Activated CD4-positive, alpha-beta T cell treated with anti-CD3 and anti-CD28 coated beads, Interleukin-2, amount 10 ng/mL, durations not matched to agents 7 days and 5 days (primary cell): ENCODE measurements at regions not wholly inside any gene's neighbourhood (a gene's known extent, or its start where the extent isn't known, plus 50 kb on each side); places are given as distances from the start of the nearest gene placed in this dataset.

Experiments used
- CTCF ChIA-PET: fragments of 350-600 bp; sonication (Branson Sonifier 250); formaldehyde crosslinking; loops from one replicate; lab custom pipeline; 2021; ENCODE audit warnings: antibody characterized with exemption; lab: Charles Lee
- POLR2A ChIA-PET: fragments of 350-600 bp; sonication (Branson Sonifier 250); formaldehyde crosslinking; loops from one replicate; lab custom pipeline; 2021; ENCODE audit warnings: antibody characterized with exemption; lab: Charles Lee
- DNase-seq: peaks from one replicate; pipeline ENCODE4 v3.0.0-alpha.2; 2020
- H3K27ac Mint-ChIP-seq: one replicate; pipeline ENCODE4 v1.8.0; 2021; ENCODE audit warnings: mild to moderate bottlenecking, moderate library complexity, mixed read lengths
- H3K27me3 Mint-ChIP-seq: one replicate; pipeline ENCODE4 v1.8.0; 2021; ENCODE audit warnings: mixed read lengths
- H3K36me3 Mint-ChIP-seq: one replicate; pipeline ENCODE4 v1.8.0; 2021; ENCODE audit warnings: low read depth, mixed read lengths
- H3K4me1 Mint-ChIP-seq: one replicate; pipeline ENCODE4 v1.8.0; 2021; ENCODE audit warnings: mixed read lengths
- H3K4me3 Mint-ChIP-seq: one replicate; pipeline ENCODE4 v1.8.0; 2021; ENCODE audit warnings: mild to moderate bottlenecking, moderate library complexity, mixed read lengths
- H3K9me3 Mint-ChIP-seq: one replicate; pipeline ENCODE4 v1.8.0; 2021; ENCODE audit warnings: mixed read lengths

DNA sequence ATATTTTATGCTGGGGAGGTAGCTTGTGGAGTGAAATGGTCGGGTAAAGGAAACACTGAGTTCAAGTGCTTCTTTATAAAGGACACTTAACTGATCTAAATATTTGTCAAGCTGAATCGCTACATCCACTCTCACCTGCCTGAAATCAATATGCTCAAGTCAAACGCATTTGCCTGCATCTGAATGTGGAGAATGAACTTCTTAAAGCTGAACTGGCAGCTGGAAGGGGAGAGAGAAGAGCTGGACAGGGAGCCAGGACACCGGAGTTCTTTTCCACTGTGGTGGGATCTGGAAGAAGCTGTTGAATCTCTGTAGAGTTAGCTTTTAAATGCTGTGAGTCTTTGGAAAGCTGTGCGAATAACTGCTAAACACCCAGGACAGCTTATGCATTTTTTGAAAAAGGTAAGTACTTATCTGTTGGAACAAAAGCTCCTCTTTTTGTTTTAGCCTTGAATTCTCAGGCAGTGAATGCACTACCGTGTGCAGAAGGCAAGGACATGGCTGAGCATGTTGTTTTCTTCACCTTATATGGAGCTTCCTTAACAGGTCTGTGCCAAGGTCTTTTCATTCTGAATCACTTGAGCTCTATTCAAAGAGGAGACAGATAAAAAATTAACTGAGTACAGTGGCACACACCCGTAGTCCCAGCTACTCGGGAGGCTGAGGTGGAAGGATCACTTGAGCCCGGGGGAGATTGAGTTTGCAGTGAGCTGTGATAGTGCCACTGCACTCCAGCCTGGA, 74.2 kb upstream of the KLF7 start:
- CTCF ChIA-PET, result interaction anchor here (0.6 to 3.6 kb wide), 7 partner anchors 15 to 467 kb away, joined by 3 to 16 read pairs (median 3); partner anchors contain the start of gene KLF7
- peaks cover 15% of the 10 kb centered on the region for H3K4me1 Mint-ChIP-seq

DNA sequence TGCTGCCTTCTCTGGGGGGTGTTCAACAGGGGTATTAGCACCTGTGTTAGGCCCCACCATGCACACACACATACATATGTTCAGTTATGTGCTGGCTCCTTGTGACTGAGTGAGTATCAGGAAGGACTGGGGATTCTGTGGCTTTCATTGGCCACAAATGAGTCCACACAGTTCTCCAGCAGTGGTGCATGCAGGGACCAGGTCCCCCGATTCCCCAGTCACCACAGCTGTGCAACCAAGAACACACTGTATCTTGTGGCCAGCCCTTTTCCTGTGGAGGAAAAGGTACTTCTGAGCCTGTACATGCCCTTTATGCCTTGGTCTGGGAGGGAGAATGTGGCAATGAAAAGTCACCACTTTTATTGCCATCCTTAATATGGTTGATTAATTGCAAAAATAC, 74.9 kb upstream of the KLF7 start:
- DNase-seq, result no peak
- no peak overlapping the region for H3K4me3 Mint-ChIP-seq
- POLR2A ChIA-PET, result interaction anchor here (0.9 to 1.1 kb wide), 2 partner anchors 73 to 75 kb away, joined by 3 read pairs; partner anchors contain the start of gene KLF7

More for the DNA sequence above, 74.2 kb upstream of the KLF7 start:
- peaks cover 10% of the 10 kb centered on the region for H3K9me3 Mint-ChIP-seq
- H3K27ac Mint-ChIP-seq, result peak overlapping the region; percentile 33
- H3K27me3 Mint-ChIP-seq, result no peaks in the 10 kb centered on the region
- H3K4me3 Mint-ChIP-seq, result no peak overlapping the region
- DNase-seq, result no peak
- peaks cover 5% of the 10 kb centered on the region for H3K36me3 Mint-ChIP-seq
- POLR2A ChIA-PET, result interaction anchor here (0.7 kb wide), 1 partner anchor 193 kb away, joined by 3 read pairs; no protein-coding TSS in a partner anchor

DNA sequence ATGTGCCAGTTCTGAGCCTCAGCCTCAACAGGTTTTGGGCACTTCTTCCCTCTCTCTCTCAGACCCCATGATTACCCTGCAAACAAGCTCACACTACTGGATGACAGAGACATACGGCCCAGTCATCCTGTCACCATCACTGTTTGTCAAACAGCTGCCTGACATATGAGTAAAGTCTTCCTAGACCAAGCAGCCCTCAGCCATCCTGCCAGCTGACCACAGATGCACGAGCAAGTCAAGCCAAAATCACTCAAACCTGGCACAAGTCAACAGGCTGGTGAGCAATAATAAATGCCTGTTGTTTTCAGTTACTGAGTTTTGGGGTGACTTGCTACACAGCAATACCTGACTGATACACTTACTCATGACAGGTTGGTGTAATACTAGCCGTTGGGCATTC, 75.5 kb upstream of the KLF7 start:
- Mint-ChIP-seq H3K4me3 (no peak overlapping the region), H3K9me3 (peaks cover 10% of the 10 kb centered on the region), H3K36me3 (peaks cover 4% of the 10 kb centered on the region), H3K27ac (no peak overlapping the region), H3K27me3 (no peaks in the 10 kb centered on the region), H3K4me1 (peaks cover 15% of the 10 kb centered on the region)
- POLR2A ChIA-PET, result interaction anchor here (0.9 to 1.1 kb wide), 2 partner anchors 74 to 75 kb away, joined by 3 read pairs; partner anchors contain the start of gene KLF7
- CTCF ChIA-PET, result interaction anchor here (0.8 to 3.6 kb wide), 3 partner anchors 13 to 91 kb away, joined by 3 to 10 read pairs (median 4); no protein-coding TSS in a partner anchor
- no peak for DNase-seq

More for the DNA sequence above, 74.9 kb upstream of the KLF7 start:
- no peaks in the 10 kb centered on the region for H3K27me3 Mint-ChIP-seq
- H3K27ac Mint-ChIP-seq, result no peak overlapping the region
- peaks cover 5% of the 10 kb centered on the region for H3K36me3 Mint-ChIP-seq
- peaks cover 15% of the 10 kb centered on the region for H3K4me1 Mint-ChIP-seq
- CTCF ChIA-PET, result interaction anchor here (0.8 to 3.6 kb wide), 5 partner anchors 13 to 92 kb away, joined by 3 to 16 read pairs (median 4); partner anchors contain the start of gene KLF7
- H3K9me3 Mint-ChIP-seq, result peaks cover 10% of the 10 kb centered on the region

DNA sequence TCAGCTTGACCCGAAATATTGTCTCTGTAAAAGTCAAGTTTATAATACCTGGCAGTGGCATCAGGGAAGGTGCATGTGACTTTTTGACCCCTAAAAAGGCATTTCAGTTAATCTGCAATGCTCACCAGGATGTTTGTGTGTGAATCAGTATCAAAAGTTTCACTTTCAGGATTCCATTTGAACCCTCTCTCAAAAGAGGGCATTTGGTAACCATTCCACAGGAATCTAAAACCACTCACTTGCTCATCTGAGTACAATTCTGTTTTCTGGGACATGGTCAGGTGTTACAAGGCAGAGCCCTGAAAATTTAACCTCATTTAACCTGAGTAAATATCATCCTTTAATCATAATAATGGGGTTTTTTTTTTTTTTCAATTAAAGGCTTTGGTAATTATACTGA, 77.9 kb upstream of the KLF7 start:
- Mint-ChIP-seq H3K27me3 (no peaks in the 10 kb centered on the region), H3K4me1 (peaks cover 15% of the 10 kb centered on the region), H3K36me3 (no peaks in the 10 kb centered on the region), H3K27ac (no peak overlapping the region), H3K4me3 (no peak overlapping the region), H3K9me3 (peaks cover under 1% of the 10 kb centered on the region)
- POLR2A ChIA-PET, result no interaction called here
- DNase-seq, result no peak
- CTCF ChIA-PET, result interaction anchor here (0.6 to 1.6 kb wide), 2 partner anchors 39 to 727 kb away, joined by 3 to 5 read pairs; no protein-coding TSS in a partner anchor

GRCh38 chr2:207244971-207245925, 79.5 kb upstream of the KLF7 start:
- H3K4me3 Mint-ChIP-seq, result no peak overlapping the region
- peaks cover 20% of the 10 kb centered on the region for H3K4me1 Mint-ChIP-seq
- H3K27me3 Mint-ChIP-seq, result no peaks in the 10 kb centered on the region
- DNase-seq, result no peak
- H3K27ac Mint-ChIP-seq, result no peak overlapping the region
- ChIA-PET CTCF (interaction anchor here (0.8 to 1.1 kb wide), 5 partner anchors 14 to 47 kb away, joined by 3 to 5 read pairs (median 3); no protein-coding TSS in a partner anchor), POLR2A (no interaction called here)
- no peaks in the 10 kb centered on the region for H3K9me3 Mint-ChIP-seq
- H3K36me3 Mint-ChIP-seq, result no peaks in the 10 kb centered on the region

DNA sequence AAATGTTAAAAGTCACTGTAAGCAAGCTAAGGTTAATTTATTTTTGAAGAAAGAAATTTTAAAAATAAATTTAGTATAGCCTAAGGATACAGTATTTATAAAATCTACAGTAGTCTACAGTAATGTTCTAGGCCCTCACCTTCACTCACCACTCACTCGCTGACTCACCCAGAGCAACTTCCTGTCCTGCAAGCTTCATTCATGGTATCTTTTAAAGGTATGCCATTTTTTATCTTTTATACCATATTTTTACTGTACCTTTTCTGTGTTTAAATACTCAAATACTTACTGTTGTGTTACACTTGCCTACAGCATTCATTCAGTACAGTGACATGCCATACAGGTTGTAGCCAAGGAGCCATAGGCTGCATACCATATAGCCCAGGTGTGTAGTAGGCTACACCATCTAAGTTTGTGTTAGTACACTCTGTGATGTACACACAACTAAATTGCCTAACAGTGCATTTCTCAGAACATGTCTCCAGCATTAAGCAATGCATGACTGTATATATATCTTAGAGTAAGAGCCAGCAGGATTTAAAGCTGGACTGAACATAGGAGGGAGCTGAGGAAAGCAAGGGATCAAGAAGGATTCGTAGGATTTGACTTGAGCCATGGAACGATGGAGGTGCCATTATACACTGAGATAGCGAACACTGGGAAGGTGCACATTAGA, 83.1 kb upstream of the KLF7 start:
- Mint-ChIP-seq H3K36me3 (no peaks in the 10 kb centered on the region), H3K4me3 (no peak overlapping the region), H3K27me3 (no peaks in the 10 kb centered on the region), H3K27ac (no peak overlapping the region), H3K4me1 (peaks cover 13% of the 10 kb centered on the region), H3K9me3 (no peaks in the 10 kb centered on the region)
- CTCF ChIA-PET, result interaction anchor here (0.7 to 2.0 kb wide), 3 partner anchors 13 to 115 kb away, joined by 3 to 5 read pairs (median 3); no protein-coding TSS in a partner anchor
- no peak for DNase-seq
- POLR2A ChIA-PET, result no interaction called here

DNA sequence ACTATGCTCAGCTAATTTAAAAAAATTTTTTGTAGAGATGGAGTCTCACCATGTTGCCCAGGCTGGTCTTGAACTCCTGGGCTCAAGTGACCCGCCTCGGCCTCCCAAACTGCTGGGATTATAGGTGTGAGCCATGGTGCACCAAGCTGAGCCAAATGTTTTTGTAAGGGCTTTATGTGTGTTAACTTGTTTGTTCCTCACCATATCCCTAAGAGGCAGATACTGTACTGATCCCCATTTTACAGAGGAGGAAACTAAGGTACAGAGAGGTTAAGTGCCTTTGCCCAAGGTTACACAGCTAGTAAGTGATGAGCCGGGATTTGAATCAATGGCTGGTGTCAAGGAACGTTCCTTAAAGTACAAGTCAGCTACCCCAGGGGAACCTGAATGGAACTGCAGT, 85.3 kb upstream of the KLF7 start:
- no peak overlapping the region for H3K27ac Mint-ChIP-seq
- no peak overlapping the region for H3K4me3 Mint-ChIP-seq
- H3K9me3 Mint-ChIP-seq, result no peaks in the 10 kb centered on the region
- H3K27me3 Mint-ChIP-seq, result peaks cover 6% of the 10 kb centered on the region
- ChIA-PET POLR2A (no interaction called here), CTCF (interaction anchor here (0.9 to 2.1 kb wide), 7 partner anchors 11 to 87 kb away, joined by 3 to 6 read pairs (median 3); no protein-coding TSS in a partner anchor)
- H3K4me1 Mint-ChIP-seq, result peaks cover 8% of the 10 kb centered on the region
- no peak for DNase-seq
- no peaks in the 10 kb centered on the region for H3K36me3 Mint-ChIP-seq

DNA sequence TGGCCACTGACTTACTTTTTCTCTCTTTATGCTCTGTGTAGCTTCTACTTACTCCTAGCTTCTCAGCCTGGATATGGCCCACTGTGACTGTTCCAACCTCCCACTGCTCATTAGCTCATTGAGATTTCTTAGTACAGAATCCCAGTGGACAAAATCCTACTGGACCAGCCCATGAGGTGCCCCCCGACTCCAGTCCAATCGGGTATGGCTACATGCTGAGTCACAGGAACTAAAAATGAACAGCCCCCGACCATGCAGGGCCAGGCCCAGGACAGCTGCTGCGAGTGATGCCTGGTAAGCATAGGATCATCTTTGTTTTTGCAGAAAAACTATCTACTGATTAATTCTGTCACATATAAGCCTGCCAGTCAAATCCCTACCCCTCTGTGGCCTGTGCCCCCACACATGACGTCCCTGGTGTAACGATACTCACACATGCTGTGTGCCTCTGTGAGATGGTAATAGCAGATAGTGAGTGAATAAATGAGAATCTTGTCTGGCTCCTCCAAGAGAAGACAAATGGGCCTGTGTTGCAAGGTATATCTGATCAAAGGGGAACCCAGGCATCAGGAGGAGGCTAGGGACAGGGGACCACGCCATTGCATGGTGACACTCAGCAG, 85.9 kb upstream of the KLF7 start:
- peaks cover 6% of the 10 kb centered on the region for H3K27me3 Mint-ChIP-seq
- H3K4me1 Mint-ChIP-seq, result peaks cover 8% of the 10 kb centered on the region
- no peaks in the 10 kb centered on the region for H3K36me3 Mint-ChIP-seq
- POLR2A ChIA-PET, result no interaction called here
- no peak overlapping the region for H3K4me3 Mint-ChIP-seq
- no peaks in the 10 kb centered on the region for H3K9me3 Mint-ChIP-seq
- CTCF ChIA-PET, result interaction anchor here (1.1 to 2.1 kb wide), 4 partner anchors 10 to 86 kb away, joined by 3 to 6 read pairs (median 4); no protein-coding TSS in a partner anchor
- no peak for DNase-seq
- no peak overlapping the region for H3K27ac Mint-ChIP-seq

- H3K27me3 Mint-ChIP-seq, result peaks cover 6% of the 10 kb centered on the region
These were observed 86.7 kb upstream of the KLF7 start for GRCh38 chr2:207252416-207252815.

DNA sequence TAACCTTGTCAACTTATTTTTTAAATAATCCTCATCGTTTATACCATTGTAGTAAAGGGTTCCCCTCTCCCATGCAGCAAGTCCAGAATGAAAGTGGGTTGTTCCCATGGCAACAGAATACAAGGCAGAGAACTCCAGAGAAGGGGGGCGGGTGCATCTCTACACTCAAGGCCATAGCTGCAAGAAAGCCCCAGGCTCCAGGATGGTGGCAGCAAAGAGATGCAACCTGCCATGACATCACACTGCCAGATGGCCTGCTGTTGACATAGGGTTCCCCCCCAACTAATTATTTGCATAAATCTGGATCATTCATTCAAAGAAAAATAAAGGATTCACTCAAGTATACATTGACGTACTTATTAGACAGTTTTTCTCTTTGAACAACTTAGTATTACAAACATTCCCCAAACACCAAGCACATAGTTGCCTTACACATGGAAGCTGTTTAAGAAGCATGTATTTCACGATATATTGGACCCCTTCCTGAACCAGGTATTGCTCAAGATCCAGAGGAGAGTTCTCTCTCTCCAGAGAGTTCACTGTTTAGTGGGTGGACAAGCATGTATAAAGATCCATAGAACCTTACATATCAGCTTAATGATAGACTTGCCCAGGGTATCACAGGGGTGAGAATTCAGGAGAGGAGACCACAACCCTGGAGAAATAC, 87.4 kb upstream of the KLF7 start:
- POLR2A ChIA-PET, result no interaction called here
- no peaks in the 10 kb centered on the region for H3K9me3 Mint-ChIP-seq
- no peak overlapping the region for H3K27ac Mint-ChIP-seq
- H3K36me3 Mint-ChIP-seq, result no peaks in the 10 kb centered on the region
- H3K4me1 Mint-ChIP-seq, result peaks cover 8% of the 10 kb centered on the region
- H3K4me3 Mint-ChIP-seq, result no peak overlapping the region
- CTCF ChIA-PET, result interaction anchor here (1.1 to 1.3 kb wide), 3 partner anchors 9 to 30 kb away, joined by 3 to 5 read pairs (median 5); no protein-coding TSS in a partner anchor
- no peak for DNase-seq
- peaks cover 6% of the 10 kb centered on the region for H3K27me3 Mint-ChIP-seq

More at GRCh38 chr2:207252416-207252815, 86.7 kb upstream of the KLF7 start:
- no peak for DNase-seq
- Mint-ChIP-seq H3K4me3 (no peak overlapping the region), H3K4me1 (peaks cover 8% of the 10 kb centered on the region), H3K9me3 (no peaks in the 10 kb centered on the region), H3K36me3 (no peaks in the 10 kb centered on the region), H3K27ac (no peak overlapping the region)
- ChIA-PET POLR2A (no interaction called here), CTCF (interaction anchor here (1.1 to 2.1 kb wide), 2 partner anchors 9 to 10 kb away, joined by 3 to 5 read pairs; no protein-coding TSS in a partner anchor)
